CD1c-positive myeloid dendritic cell (primary cell): ENCODE measurements at regions not wholly inside any gene's neighbourhood (a gene's known extent, or its start where the extent isn't known, plus 50 kb on each side); places are given as distances from the start of the nearest gene placed in this dataset.
"Not testable (repeated sequence)": the region's sequence is repeated elsewhere in the genome, so short reads cannot be mapped to it uniquely, and the experiment has no call there.

Experiments used
- DNase-seq: peaks from one replicate; pipeline ENCODE4 v3.0.0-alpha.2; 2016; ENCODE audit errors: extremely low spot score

DNA sequence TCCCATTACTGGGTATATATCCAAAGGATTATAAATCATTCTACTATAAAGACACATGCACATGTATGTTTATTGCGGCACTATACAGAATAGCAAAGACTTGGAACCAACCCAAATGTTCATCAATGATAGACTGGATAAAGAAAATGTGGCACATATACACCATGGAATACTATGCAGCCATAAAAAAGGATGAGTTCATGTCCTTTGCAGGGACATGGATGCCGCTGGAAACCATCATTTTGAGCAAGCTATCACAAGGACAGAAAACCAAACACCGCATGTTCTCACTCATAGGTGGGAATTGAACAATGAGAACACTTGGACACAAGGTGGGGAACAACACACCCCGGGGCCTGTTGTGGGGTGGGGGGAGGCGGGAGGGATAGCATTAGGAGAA is 57.0 kb upstream of the NEUROD1 start:
- DNase-seq: not testable (repeated sequence)

- DNase-seq: no peak
These were observed 57.8 kb upstream of the NEUROD1 start for GRCh38 chr2:181738074-181738473.

DNA sequence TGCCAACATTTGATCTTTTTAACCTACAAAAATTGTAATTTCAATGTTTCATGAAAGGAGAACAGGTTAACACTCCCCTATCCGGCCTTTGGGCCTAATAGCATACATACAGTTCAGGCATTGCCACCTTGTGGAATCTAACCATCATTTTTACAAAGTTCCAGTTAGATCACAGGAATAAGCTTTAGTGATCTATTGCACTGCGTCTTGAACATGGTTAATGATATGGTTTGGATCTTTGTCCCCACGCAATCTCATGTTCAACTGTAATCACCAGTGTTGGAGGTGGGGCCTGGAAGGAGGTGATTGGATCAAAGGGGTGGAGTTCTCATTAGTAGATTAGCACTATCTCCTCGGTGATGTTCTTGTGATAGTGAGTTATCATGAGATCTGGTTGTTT is 58.2 kb upstream of the NEUROD1 start:
- DNase-seq: no peak

GRCh38 chr2:181741756-181742155 is 61.4 kb upstream of the NEUROD1 start:
- no peak for DNase-seq

GRCh38 chr2:181742361-181742760 is 62.0 kb upstream of the NEUROD1 start:
- DNase-seq: no peak

- DNase-seq: peak; percentile 65
These were observed 62.8 kb upstream of the NEUROD1 start for GRCh38 chr2:181742922-181743722.

- no peak for DNase-seq
These were observed 63.4 kb upstream of the NEUROD1 start for GRCh38 chr2:181743723-181744031.

- DNase-seq: no peak
These were observed 65.7 kb upstream of the NEUROD1 start for GRCh38 chr2:181745796-181746540.

- DNase-seq: no peak
These were observed 66.5 kb upstream of the NEUROD1 start for GRCh38 chr2:181746844-181747243.

- no peak for DNase-seq
These were observed 70.0 kb upstream of the NEUROD1 start for GRCh38 chr2:181750305-181750704.

DNA sequence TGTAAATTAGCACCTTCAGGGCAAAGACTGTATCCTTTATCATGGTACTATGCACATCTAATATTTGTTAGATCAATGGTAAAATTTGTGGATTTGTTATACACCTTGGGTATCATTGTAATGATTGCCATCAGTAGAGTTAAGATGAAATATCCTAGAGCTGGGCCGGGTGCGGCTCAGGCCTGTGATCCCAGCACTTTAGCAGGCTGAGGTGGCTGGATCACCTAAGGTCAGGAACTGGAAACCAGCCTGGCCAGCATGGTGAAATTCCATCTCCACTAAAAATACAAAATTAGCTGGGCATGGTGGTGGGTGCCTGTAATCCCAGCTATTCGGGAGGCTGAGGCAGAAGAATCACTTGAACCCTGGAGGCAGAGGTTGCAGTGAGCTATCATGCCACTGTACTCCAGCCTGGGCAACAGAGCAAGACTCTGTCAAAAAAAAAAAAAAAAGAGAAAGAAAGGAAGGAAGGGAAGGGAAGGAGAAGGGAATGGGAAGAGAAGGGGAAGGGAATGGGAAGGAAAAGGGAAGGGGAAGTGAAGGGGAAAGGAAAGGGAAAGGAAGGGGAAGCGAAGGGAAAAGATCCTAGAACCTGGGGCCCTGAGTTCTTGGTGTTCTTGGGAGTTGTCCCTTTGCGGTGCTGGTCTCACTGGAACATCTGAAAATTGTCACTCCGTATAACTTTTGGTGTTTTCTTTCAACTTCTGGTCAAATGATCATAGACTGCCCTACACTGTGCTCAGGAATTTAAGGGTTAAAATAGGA is 71.1 kb upstream of the NEUROD1 start:
- no peak for DNase-seq

GRCh38 chr2:181752301-181752700 is 72.0 kb upstream of the NEUROD1 start:
- no peak for DNase-seq

DNA sequence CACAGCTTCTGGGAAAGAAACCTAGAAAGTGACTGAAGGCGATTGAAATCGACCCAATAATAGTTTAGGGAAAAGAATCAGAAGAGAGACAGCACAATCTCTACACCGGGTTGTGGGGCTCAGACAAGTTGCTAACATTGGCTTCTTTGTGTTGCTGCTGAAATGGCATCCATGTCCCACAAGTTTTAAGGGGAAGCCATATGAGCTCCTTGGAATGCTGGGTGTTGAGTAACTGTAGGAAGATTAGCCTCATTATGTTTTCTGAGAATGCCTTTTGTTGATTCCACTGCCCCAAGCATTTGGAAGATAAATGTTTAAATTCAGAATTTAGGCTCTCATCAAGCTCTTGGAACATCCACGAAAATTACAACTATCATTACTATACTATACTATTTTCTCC is 73.4 kb upstream of the NEUROD1 start:
- no peak for DNase-seq

GRCh38 chr2:181754105-181754504 is 73.8 kb upstream of the NEUROD1 start:
- DNase-seq: no peak

GRCh38 chr2:181755181-181755580 is 74.9 kb upstream of the NEUROD1 start:
- no peak for DNase-seq

DNA sequence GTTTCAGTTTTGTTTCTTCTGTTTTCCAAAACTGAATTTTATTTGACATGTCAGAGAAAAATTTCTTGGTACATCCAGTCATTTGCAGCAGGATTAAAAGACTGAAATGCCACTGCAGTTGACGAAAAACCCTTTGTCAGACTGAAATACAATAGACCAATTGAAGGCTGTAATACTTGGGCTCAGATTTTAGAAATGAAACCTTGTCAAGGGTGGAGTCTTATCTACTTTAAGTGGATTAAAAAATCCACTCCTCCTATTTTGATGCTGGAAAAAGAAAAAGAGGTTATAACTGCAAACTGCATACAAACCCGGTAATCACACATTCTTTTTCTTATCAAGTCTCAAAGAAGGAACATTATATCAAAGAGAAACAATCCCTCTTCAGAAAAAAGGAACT is 80.2 kb upstream of the NEUROD1 start:
- no peak for DNase-seq

- no peak for DNase-seq
These were observed 80.9 kb upstream of the NEUROD1 start for GRCh38 chr2:181761175-181761574.

DNA sequence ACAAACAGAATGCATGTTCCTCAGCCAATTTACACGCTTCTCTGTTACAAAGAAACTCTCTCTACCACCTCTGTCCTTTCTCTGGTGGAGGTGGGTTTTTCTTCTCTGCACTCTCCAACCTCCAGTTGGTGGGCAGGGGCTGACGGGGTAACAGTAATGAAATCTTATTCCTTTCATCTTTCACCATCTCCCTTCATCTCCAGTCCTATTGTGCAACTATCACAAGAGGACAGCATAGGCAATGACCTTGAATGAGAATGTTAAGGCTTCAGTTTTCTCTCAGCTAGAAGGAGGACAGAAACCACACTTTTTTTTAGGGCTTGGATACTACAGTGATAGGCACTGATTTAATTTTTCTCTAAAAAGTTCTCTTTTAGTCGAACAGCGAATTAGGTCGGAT is 81.7 kb upstream of the NEUROD1 start:
- no peak for DNase-seq

GRCh38 chr2:181762848-181763247 is 82.5 kb upstream of the NEUROD1 start:
- no peak for DNase-seq

DNA sequence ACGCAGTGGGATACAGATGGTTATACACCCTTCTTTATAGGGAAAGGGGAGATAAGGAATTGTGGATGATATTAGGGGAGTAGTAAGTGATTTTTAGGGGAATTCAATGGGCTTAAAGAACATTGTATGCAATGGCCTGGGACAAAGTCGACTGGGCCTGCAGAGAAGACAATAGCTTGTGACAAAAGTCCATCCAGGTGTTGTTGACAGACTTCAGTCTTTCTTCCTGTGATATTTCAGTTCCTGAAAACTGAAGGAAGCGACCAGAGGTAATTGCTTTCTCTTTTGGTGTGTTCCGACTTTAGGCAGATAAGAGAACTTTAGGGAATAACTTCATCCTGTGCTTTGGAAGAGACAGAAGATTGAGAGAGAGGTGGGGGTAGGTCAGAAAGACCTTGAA is 83.1 kb upstream of the NEUROD1 start:
- no peak for DNase-seq

DNA sequence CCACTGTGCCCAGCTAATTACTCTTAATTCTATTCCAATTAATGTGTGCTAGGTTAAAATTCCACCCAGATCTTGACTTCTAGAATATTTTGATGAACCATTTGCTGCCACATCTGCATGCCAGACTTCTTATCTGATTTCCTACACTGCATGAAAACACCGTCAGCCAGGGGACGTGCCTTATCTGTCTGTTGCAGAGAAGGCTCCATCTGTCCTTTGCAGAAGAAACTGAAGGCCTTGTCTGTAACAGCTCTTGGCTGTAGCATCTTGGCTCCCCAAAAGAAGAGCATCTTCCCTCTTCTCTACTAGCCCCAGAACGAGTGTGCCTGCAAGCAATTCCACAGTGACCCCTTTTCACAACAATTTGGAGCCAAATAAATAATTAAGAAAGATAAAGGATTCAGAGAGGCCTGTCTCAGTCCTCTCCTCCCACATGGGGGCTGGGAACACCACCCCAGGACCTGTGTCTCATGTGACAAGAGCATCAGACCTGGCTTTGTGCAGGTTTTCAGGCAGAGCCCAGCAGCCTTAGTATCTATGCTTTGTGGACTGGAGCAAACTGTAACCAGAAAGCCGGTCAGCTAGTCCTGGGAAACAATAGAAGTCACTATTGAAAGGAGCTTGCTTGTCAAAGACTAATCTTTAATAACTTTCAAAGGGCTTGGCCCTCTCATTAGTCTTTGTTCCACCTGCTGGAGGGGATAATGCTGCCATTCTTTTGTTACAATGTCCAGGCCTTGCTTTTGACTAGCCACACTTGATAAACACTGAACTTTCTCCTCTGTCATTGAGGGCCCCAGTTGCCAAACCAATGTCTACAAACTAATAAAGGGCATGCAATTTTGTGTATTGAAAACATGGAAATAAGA is 84.0 kb upstream of the NEUROD1 start:
- no peak for DNase-seq

DNA sequence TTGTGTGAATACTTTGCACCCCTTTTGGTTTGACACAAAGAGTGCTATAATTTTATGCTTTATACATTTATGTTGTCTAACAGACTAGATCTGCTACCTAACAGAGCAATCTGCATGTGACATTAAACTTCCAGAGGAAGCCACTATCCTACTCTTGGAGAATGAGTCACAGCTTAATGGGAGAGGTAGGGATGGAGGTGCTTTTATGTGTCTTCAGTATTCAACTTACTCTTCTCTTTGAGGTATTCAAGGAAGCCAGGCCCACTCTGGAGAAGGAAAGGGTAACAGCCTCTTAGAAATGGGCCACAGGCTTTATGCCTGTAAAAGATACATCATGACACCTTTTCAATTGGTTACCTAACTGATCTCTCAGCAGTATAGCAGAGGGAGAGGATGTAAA is 85.8 kb upstream of the NEUROD1 start:
- no peak for DNase-seq
